GM19035 (cell line): ENCODE measurements at regions not wholly inside any gene's neighbourhood (a gene's known extent, or its start where the extent isn't known, plus 50 kb on each side); places are given as distances from the start of the nearest gene placed in this dataset.
"Not testable (repeated sequence)": the region's sequence is repeated elsewhere in the genome, so short reads cannot be mapped to it uniquely, and the experiment has no call there.

ENCODE experiments used
- ATAC-seq: cut with Tn5 transposase; IDR thresholded peaks from one replicate; pipeline ENCODE4 v1.9.1; 2021; ENCODE audit not compliant: unreplicated experiment

DNA sequence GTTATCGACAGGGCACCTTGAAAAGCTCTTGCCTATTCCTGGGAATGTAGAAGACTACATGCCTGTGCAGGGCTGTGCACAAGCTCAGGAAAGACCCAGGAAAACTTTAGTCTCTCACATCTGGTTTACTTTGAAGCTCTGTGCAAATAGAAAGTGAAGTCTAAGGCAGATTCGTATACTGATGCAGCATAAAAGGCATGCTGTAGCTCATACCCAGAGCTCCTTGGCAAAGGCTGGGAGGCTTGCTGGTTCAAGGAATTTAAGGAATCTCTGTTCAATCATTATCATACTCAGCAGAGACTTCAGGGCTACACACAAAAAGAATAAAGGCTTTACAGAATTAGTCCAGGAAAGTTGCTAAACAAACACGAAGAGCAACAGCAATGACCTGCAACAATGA lies 192.0 kb downstream of the OTUD1 start:
- ATAC-seq = no peak

DNA sequence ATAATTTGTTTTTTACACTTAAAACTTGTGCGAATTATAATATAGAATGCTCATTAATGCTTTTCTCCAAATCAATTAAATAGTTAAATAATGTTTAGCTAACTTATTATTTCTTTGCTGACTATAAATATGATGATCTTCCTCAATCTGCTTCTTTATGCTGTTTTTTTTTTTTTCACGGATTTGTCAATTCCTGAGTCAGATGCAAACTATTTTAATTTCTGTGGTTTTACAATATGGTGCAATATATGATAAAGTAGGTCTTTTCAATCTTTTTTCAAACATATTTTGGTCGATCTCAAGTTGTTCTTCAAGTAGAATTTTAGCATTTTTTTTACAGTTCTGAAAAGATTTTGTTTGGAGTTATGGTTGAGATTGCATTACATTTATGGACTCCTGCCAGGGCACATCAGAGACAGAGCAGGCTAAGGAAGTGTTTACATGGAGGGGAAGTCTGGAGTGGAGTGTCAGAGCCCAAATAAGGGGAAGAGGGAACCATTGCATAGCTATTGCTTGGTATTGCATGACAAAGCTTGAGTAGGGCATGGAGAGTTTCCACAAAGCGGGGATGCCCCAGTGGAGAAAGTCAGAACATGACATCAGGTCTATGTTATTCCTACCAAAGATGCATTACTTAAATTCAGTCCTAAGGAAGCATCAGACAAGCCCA lies 204.4 kb downstream of the OTUD1 start:
- ATAC-seq = no peak

- ATAC-seq = no peak
Observed at GRCh38 chr10:23648618-23649017, 209.7 kb downstream of the OTUD1 start.

DNA sequence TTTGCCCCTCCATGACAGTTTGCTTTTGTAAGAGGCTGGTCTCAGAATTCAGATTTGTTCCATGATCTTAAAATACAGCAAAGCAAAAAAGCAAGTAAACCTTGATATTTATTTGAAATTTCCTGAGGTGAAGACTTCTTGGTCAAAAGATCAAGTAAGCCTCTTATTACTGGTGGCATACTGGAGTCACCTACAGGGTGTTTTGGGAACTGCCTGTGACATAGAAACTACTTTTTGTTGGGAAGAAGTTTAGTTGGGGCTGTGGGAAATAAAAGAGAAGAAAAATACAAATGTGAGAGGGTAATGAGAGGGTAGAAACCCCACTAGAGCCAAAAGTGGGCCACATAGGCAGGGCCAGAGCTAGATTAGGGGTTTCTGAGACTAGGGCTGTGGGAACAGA lies 217.9 kb downstream of the OTUD1 start:
- ATAC-seq = no peak

GRCh38 chr10:23657677-23658076 lies 218.8 kb downstream of the OTUD1 start:
- ATAC-seq = no peak

- not testable (repeated sequence) for ATAC-seq
Observed at GRCh38 chr10:23671866-23672265, 233.0 kb downstream of the OTUD1 start.

DNA sequence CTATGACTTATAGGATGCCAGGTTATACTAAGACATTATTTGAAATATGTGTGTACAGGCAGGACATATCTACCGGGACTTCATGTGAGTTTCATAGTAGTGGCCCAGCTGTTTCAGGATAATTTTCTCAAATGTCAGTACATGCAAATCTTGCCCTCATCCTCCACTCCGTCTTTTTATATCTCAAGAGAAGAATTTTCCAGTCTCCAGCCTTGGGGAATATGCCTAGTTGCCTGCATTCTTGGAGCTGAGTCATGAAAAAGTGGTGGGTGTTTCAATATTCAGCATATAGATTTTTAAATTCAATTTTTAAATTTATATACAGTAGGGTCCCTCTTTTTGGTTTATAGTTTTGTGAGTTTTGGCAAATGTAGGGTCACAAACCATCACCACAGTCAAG lies 236.7 kb downstream of the OTUD1 start:
- no peak for ATAC-seq

DNA sequence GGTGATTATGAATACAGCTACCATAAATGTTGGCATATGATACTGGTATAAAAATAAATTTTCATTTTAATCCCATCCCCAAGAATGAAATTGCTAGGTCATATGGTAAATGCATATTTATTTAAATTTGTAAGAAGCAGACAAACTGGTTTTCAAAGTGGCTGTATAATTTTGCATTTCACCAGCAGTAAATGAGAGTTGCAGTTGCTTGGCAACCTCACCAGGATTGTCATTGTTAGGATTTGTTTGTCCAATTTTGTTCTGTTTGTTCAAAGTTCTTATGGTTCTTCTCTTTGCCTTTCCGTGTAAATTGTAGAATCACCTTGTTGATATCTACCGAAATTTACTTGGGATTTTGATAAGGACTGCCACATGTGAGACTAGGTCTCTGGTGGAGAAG lies 237.4 kb downstream of the OTUD1 start:
- no peak for ATAC-seq

- ATAC-seq = no peak
Observed at GRCh38 chr10:23686722-23687121, 247.8 kb downstream of the OTUD1 start.

DNA sequence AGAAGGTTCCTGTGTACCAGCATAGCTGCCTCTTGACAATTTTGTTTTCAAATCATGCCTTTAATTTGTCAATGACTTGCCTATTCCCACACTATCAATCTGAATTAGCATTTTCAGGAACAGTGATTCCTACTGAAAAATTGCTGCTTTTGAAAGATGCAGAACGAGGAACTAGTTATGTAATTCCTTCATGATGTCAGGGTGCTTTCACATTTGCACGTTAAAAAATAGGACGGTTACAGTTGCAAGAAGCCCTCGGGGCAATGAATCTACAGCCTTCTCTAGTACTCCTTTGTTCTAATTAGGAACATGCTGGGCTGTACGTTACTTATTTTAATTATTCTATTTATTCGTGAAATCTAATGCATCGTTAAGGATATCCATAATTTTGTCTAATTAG lies 253.9 kb downstream of the OTUD1 start:
- no peak for ATAC-seq

GRCh38 chr10:23693501-23693901 lies 254.6 kb downstream of the OTUD1 start:
- no peak for ATAC-seq

GRCh38 chr10:23693925-23694324 lies 255.1 kb downstream of the OTUD1 start:
- no peak for ATAC-seq

- ATAC-seq = no peak
Observed at GRCh38 chr10:23694446-23694920, 255.6 kb downstream of the OTUD1 start.

DNA sequence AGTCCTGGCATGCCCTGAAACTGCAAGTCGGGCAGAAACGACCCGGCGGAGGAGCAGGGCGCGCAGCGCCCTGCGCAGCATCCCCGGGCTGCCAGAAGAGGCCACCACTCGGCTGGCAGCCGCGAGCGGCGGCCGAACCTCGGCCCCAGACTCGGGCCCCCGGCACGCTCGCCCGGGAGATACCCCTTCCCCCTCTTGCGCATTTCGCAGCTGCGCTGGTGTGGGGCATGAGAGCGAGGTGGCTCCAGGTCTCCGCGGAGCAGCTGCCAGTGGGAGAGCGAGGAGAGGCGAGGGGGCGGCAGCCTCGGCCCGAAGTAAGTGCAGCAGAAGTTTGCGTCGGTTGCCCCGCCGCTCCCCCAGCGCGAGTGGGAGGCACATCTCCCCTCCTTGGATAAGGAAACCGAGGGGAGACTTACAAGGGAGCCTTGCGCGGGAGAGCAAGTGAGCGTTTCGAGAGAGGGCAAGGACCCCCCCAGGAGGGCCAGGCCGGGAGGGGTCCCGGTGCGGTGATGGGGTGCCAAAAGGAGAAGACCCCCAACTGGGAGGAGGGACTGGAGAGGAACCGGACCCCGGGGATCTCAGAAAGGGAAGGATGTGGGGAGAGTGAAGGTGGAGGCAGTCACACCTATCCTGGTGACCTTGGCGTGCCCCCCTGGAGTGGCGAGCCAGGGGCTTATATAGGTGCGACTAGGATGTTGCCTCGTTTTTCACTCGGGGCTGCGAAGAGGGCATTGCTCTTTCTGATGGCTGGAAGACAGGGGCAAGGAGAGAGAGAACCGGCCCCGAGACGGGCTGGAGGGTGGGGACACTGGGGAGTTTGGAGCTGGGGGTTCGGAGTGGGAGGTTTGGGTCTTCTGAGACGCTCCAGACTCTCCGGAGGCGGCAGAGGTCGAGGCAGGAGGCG lies 256.3 kb downstream of the OTUD1 start:
- no peak for ATAC-seq

- ATAC-seq = no peak
Observed at GRCh38 chr10:23695825-23696420, 257.0 kb downstream of the OTUD1 start.

GRCh38 chr10:23696476-23696875 lies 257.6 kb downstream of the OTUD1 start:
- ATAC-seq = no peak

GRCh38 chr10:23702977-23703414 lies 264.1 kb downstream of the OTUD1 start:
- ATAC-seq = peak; percentile 96

DNA sequence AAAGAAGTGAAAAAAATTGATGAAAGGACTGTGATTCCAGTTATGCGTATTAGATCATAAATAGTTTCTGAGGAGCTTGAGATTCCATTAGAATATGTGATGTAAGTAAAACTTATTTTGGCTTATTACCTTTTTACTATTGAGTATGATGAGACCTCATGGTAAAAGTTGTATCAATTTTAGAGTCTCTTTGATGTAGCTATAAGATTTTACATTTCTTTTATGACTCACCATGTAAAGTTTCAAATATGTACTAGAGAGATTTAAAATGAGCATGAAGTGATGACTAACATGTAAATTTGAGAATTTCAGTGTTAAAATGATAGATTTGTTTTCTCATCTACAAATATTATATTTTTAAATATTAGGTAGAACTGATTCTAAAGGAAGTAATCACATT lies 276.5 kb downstream of the OTUD1 start:
- ATAC-seq = no peak

DNA sequence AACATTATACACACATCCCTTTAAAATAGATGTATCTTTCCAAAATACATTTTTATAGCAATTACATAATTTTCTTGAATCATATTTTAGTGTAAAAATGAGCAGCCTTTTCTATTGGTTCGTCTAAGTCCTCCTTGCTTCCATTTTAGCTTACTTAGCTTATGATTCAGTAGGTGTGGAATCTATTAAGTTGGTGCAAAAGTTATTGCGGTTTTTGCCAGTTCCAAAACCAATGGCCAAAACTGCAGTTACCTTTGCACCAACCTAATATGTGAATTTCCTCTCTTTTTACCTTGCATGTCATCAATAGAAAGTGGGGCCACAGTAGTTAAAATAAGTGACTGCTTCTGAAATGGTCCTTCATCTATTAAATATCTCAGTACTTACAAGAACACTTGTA lies 279.0 kb downstream of the OTUD1 start:
- no peak for ATAC-seq

DNA sequence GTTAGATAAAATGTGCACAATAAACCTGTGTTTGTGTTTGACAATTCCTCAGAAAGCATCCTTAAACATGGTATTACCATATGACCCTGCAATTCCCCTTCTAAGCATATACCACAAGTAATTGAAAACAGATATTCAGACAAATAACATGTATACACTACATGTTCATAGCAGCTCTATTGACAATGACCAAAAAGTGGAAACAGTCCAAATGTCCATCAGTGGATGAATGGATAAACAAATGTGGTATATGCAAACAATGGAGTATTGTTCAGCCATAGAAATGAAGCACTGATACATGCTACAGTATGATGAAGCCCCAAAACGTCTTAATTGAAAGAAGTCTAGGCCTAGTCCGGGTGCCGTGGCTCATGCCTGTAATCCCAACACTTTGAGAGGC lies 280.1 kb downstream of the OTUD1 start:
- no peak for ATAC-seq

GRCh38 chr10:23723796-23724195 lies 284.9 kb downstream of the OTUD1 start:
- no peak for ATAC-seq

DNA sequence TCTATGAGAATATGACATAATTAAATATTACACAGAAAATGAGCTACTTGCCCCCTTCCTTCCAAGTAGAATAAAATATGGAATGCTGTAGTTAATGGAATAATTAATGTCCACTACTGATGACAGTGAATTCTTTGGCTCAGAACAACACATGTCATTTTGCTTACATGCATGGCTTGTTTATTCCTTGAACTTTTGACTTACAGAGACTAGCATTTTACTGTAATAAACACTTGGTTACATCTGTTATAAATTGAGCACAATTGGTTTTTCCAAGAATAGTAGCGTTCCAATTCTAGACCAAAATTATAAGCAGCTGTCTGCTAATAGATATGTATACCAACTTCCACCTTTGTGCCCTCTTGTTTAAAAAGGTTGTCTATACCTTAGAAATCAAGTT lies 286.7 kb downstream of the OTUD1 start:
- no peak for ATAC-seq
